ENCODE measurements at regions not wholly inside any gene's neighbourhood (a gene's known extent, or its start where the extent isn't known, plus 50 kb on each side); places are given as distances from the start of the nearest gene placed in this dataset.

DNA sequence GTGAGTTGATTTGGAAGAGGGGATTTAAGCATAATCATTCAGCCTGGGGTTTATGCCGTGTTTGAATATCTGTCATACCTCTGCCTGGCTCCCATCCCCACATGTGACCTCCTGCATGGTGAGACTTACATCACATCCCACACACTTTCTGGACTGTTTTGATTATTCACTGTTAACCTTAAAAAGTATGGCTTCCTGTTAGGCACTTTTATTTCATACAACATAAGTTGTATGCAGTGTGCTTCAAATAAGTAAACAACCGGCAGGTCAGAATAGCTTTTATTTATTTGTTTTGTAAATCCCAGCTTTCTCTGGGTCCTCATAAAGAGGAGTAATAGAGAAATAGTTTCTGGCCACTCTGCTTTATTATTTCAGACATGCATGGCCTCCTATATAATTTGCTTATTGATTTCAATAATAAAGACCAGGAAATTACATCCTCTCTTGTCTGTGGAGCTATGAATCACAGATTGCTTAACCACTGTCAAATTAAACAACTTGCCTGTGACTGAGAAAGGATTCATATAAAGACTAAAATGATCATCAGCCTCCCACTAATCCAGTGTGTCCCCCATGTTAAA is 376.8 kb upstream of the ZFP42 start:
- no peak for TF ChIP-seq USF2 (IDR thresholded peaks at IDR 0.05; ENCODE audit: low read depth, low read length)
- TF ChIP-seq USF2 (CRISPR knock-in tag; IDR thresholded peaks at IDR 0.05; ENCODE audit: borderline replicate concordance): no peak
- TF ChIP-seq THAP8 (CRISPR knock-in tag; IDR thresholded peaks at IDR 0.05; ENCODE audit: borderline replicate concordance): no peak
- TF ChIP-seq TOPORS (CRISPR knock-in tag; IDR thresholded peaks at IDR 0.05): no peak
- no peak for TF ChIP-seq SP1 (IDR thresholded peaks at IDR 0.05)
- no peak for TF ChIP-seq SP1 (CRISPR knock-in tag; IDR thresholded peaks at IDR 0.05)
- TF ChIP-seq RAD21 (CRISPR knock-in tag; IDR thresholded peaks at IDR 0.05): no peak
- TF ChIP-seq HNF4G (IDR thresholded peaks at IDR 0.05; ENCODE audit: borderline replicate concordance, low read depth, low read length): no peak
- TF ChIP-seq HNF4G (CRISPR knock-in tag; IDR thresholded peaks at IDR 0.05; ENCODE audit: borderline replicate concordance, low read depth): no peak
- TF ChIP-seq NBN (conservative IDR thresholded peaks at IDR 0.05): no peak
- no peak for TF ChIP-seq JUNB (CRISPR knock-in tag; IDR thresholded peaks at IDR 0.05; ENCODE audit: borderline replicate concordance)
- no peak for TF ChIP-seq CTCF (CRISPR knock-in tag; IDR thresholded peaks at IDR 0.05)
- TF ChIP-seq NFE2L1 (CRISPR knock-in tag; IDR thresholded peaks at IDR 0.05; ENCODE audit: borderline replicate concordance): no peak
- no peak for TF ChIP-seq PAF1 (CRISPR knock-in tag; IDR thresholded peaks at IDR 0.05)
- TF ChIP-seq SNRNP70 (IDR thresholded peaks at IDR 0.05; ENCODE audit: low read depth, low read length): no peak
